Retina (tissue), 1 donor: ENCODE measurements at regions not wholly inside any gene's neighbourhood (a gene's known extent, or its start where the extent isn't known, plus 50 kb on each side); places are given as distances from the start of the nearest gene placed in this dataset.

Experiments used
- DNase-seq: peaks from one replicate; pipeline ENCODE4 v3.0.0-alpha.2; 2016

- DNase-seq: no peak
Measured at GRCh38 chr5:166962461-166962860, 1329.0 kb upstream of the WWC1 start.

GRCh38 chr5:166963596-166963995 is 1327.8 kb upstream of the WWC1 start:
- DNase-seq: no peak

GRCh38 chr5:166977911-166978422 is 1313.5 kb upstream of the WWC1 start:
- no peak for DNase-seq

GRCh38 chr5:166979307-166979895 is 1312.0 kb upstream of the WWC1 start:
- no peak for DNase-seq

GRCh38 chr5:166980666-166981065 is 1310.8 kb upstream of the WWC1 start:
- DNase-seq: no peak

- peak; percentile 12 for DNase-seq
Measured at GRCh38 chr5:166982226-166982625, 1309.2 kb upstream of the WWC1 start.

GRCh38 chr5:166991601-166992000 is 1299.8 kb upstream of the WWC1 start:
- DNase-seq: no peak

- DNase-seq: no peak
Measured at GRCh38 chr5:166992108-166992507, 1299.3 kb upstream of the WWC1 start.

GRCh38 chr5:166992874-166993722 is 1298.3 kb upstream of the WWC1 start:
- no peak for DNase-seq

GRCh38 chr5:166994226-166994625 is 1297.2 kb upstream of the WWC1 start:
- DNase-seq: no peak

GRCh38 chr5:167001246-167001645 is 1290.2 kb upstream of the WWC1 start:
- DNase-seq: no peak

GRCh38 chr5:167008705-167009104 is 1282.7 kb upstream of the WWC1 start:
- DNase-seq: no peak

GRCh38 chr5:167011196-167011595 is 1280.2 kb upstream of the WWC1 start:
- no peak for DNase-seq

- DNase-seq: no peak
Measured at GRCh38 chr5:167012123-167013034, 1279.1 kb upstream of the WWC1 start.

GRCh38 chr5:167014401-167015056 is 1276.9 kb upstream of the WWC1 start:
- no peak for DNase-seq

GRCh38 chr5:167020418-167020817 is 1271.0 kb upstream of the WWC1 start:
- no peak for DNase-seq

- no peak for DNase-seq
Measured at GRCh38 chr5:167029488-167029887, 1262.0 kb upstream of the WWC1 start.

GRCh38 chr5:167030500-167031120 is 1260.8 kb upstream of the WWC1 start:
- no peak for DNase-seq

GRCh38 chr5:167036585-167036984 is 1254.9 kb upstream of the WWC1 start:
- no peak for DNase-seq

- DNase-seq: no peak
Measured at GRCh38 chr5:167049043-167049663, 1242.3 kb upstream of the WWC1 start.

- no peak for DNase-seq
Measured at GRCh38 chr5:167049771-167050567, 1241.5 kb upstream of the WWC1 start.
